ENCODE measurements at regions not wholly inside any gene's neighbourhood (a gene's known extent, or its start where the extent isn't known, plus 50 kb on each side); places are given as distances from the start of the nearest gene placed in this dataset.
"Not testable (repeated sequence)": the region's sequence is repeated elsewhere in the genome, so short reads cannot be mapped to it uniquely, and the experiment has no call there.

GRCh38 chr7:106747804-106748203 lies 86.8 kb upstream of the CCDC71L start:
- no peak for DNase-seq (ENCODE audit: low read depth in 3 of 3, low spot score in 2 of 3)

- no peak for DNase-seq (ENCODE audit: low read depth in 3 of 3, low spot score in 2 of 3)
These were observed 88.2 kb upstream of the CCDC71L start for GRCh38 chr7:106749165-106749564.

- DNase-seq (ENCODE audit: low read depth in 3 of 3, low spot score in 2 of 3) = no peak
These were observed 89.8 kb upstream of the CCDC71L start for GRCh38 chr7:106750773-106751172.

- DNase-seq (ENCODE audit: low read depth in 3 of 3, low spot score in 2 of 3) = no peak
These were observed 91.4 kb upstream of the CCDC71L start for GRCh38 chr7:106752367-106752766.

- not testable (repeated sequence) for DNase-seq (ENCODE audit: low read depth in 3 of 3, low spot score in 2 of 3)
These were observed 94.1 kb upstream of the CCDC71L start for GRCh38 chr7:106755024-106755423.

GRCh38 chr7:106755641-106756040 lies 94.7 kb upstream of the CCDC71L start:
- DNase-seq (ENCODE audit: low read depth in 3 of 3, low spot score in 2 of 3) = no peak

GRCh38 chr7:106756071-106756470 lies 95.1 kb upstream of the CCDC71L start:
- DNase-seq (ENCODE audit: low read depth in 3 of 3, low spot score in 2 of 3) = no peak

GRCh38 chr7:106756884-106757283 lies 95.9 kb upstream of the CCDC71L start:
- no peak for DNase-seq (ENCODE audit: low read depth in 3 of 3, low spot score in 2 of 3)

GRCh38 chr7:106757846-106758245 lies 96.9 kb upstream of the CCDC71L start:
- DNase-seq (ENCODE audit: low read depth in 3 of 3, low spot score in 2 of 3) = no peak

- not testable (repeated sequence) for DNase-seq (ENCODE audit: low read depth in 3 of 3, low spot score in 2 of 3)
These were observed 101.9 kb upstream of the CCDC71L start for GRCh38 chr7:106762845-106763244.

- DNase-seq (ENCODE audit: low read depth in 3 of 3, low spot score in 2 of 3) = no peak
These were observed 101.4 kb upstream of the PIK3CG start for GRCh38 chr7:106763717-106764116.

- no peak for DNase-seq (ENCODE audit: low read depth in 3 of 3, low spot score in 2 of 3)
These were observed 99.2 kb upstream of the PIK3CG start for GRCh38 chr7:106765727-106766355.

GRCh38 chr7:106766551-106766950 lies 98.5 kb upstream of the PIK3CG start:
- DNase-seq (ENCODE audit: low read depth in 3 of 3, low spot score in 2 of 3) = no peak

GRCh38 chr7:106767078-106767477 lies 98.0 kb upstream of the PIK3CG start:
- no peak for DNase-seq (ENCODE audit: low read depth in 3 of 3, low spot score in 2 of 3)

GRCh38 chr7:106767498-106768323 lies 97.4 kb upstream of the PIK3CG start:
- DNase-seq (ENCODE audit: low read depth in 3 of 3, low spot score in 2 of 3) = no peak

GRCh38 chr7:106768324-106768751 lies 96.7 kb upstream of the PIK3CG start:
- DNase-seq (ENCODE audit: low read depth in 3 of 3, low spot score in 2 of 3) = no peak

GRCh38 chr7:106770191-106770590 lies 94.9 kb upstream of the PIK3CG start:
- no peak for DNase-seq (ENCODE audit: low read depth in 3 of 3, low spot score in 2 of 3)

- DNase-seq (ENCODE audit: low read depth in 3 of 3, low spot score in 2 of 3) = no peak
These were observed 92.4 kb upstream of the PIK3CG start for GRCh38 chr7:106772655-106773108.

GRCh38 chr7:106773228-106773627 lies 91.9 kb upstream of the PIK3CG start:
- DNase-seq (ENCODE audit: low read depth in 3 of 3, low spot score in 2 of 3) = no peak

GRCh38 chr7:106773721-106774120 lies 91.4 kb upstream of the PIK3CG start:
- DNase-seq (ENCODE audit: low read depth in 3 of 3, low spot score in 2 of 3) = no peak

- DNase-seq (ENCODE audit: low read depth in 3 of 3, low spot score in 2 of 3) = no peak
These were observed 90.8 kb upstream of the PIK3CG start for GRCh38 chr7:106774213-106774767.

Measured in right renal cortex interstitium (tissue), 3 donors.